HEK293 (cell line): ENCODE measurements at regions not wholly inside any gene's neighbourhood (a gene's known extent, or its start where the extent isn't known, plus 50 kb on each side); places are given as distances from the start of the nearest gene placed in this dataset.

Experiments used
- CTCF ChIA-PET: fragments of 350-600 bp; formaldehyde crosslinking; extraction: SDS; loops from one replicate; lab custom pipeline; 2021; ENCODE audit warnings: antibody characterized with exemption; lab: Yijun Ruan, JAX
- POLR2A ChIA-PET: fragments of 300-600 bp; formaldehyde crosslinking; extraction: SDS; loops from one replicate; lab custom pipeline; 2020; ENCODE audit warnings: antibody characterized with exemption, inconsistent platforms; lab: Yijun Ruan, JAX
- H3K27ac ChIP-seq: fragments of 200-500 bp; sonication (Bioruptor generic); 2 replicates; pipeline ENCODE4 v1.5.1; 2014; ENCODE audit warnings: low read depth, low read length, control low read depth, inconsistent platforms; ENCODE audit errors: extremely low read depth
- H3K36me3 ChIP-seq, 2 experiments: fragments of 200-500 bp in 1 of 2; sonication (Bioruptor generic) in 1 of 2; 1 replicate in 1 of 2; 2 replicates in 1 of 2; pipeline ENCODE4 v1.5.1; 2014 to 2017; ENCODE audit warnings: inconsistent platforms in 2 of 2, low read length in 2 of 2; ENCODE audit not compliant: control insufficient read depth in 2 of 2, insufficient read depth in 1 of 2
- H3K4me1 ChIP-seq: fragments of 200-500 bp; sonication (Bioruptor generic); 2 replicates; pipeline ENCODE4 v1.5.1; 2014; ENCODE audit warnings: mild to moderate bottlenecking, low read length, inconsistent platforms; ENCODE audit not compliant: control insufficient read depth, insufficient read depth
- H3K4me3 ChIP-seq: 2 replicates; pipeline ENCODE4 v1.5.1; 2011; ENCODE audit warnings: low read depth, mild to moderate bottlenecking, control low read depth, low read length, moderate library complexity
- H3K9me3 ChIP-seq: fragments of 200-500 bp; sonication (Bioruptor generic); 2 replicates; pipeline ENCODE4 v1.5.1; 2014; ENCODE audit warnings: low read depth, low read length, inconsistent platforms; ENCODE audit not compliant: control insufficient read depth, insufficient read depth
- GLI2 ChIP-seq: fragments of 450-650 bp; formaldehyde crosslinking; IDR thresholded peaks from 2 replicates; pipeline ENCODE4; 2017; ENCODE audit warnings: missing biosample characterization, missing genetic modification characterization, low read depth, borderline replicate concordance
- GLIS1 ChIP-seq: fragments of 450-650 bp; formaldehyde crosslinking; IDR thresholded peaks from 2 replicates; pipeline ENCODE4 v1.5.1; 2016; ENCODE audit warnings: missing biosample characterization, missing genetic modification characterization
- KLF9 ChIP-seq: fragments of 450-650 bp; formaldehyde crosslinking; IDR thresholded peaks from 2 replicates; pipeline ENCODE4 v1.5.1; 2016; ENCODE audit warnings: missing biosample characterization, missing genetic modification characterization, low read depth
- SP2 ChIP-seq: fragments of 450-650 bp; formaldehyde crosslinking; IDR thresholded peaks from 2 replicates; pipeline ENCODE4 v1.5.1; 2016; ENCODE audit warnings: missing biosample characterization, missing genetic modification characterization
- ZBTB17 ChIP-seq: fragments of 450-650 bp; formaldehyde crosslinking; IDR thresholded peaks from 2 replicates; pipeline ENCODE4 v1.5.1; 2016; ENCODE audit warnings: missing biosample characterization, missing genetic modification characterization
- ZNF146 ChIP-seq: fragments of 450-650 bp; formaldehyde crosslinking; IDR thresholded peaks from 2 replicates; pipeline ENCODE4 v1.5.1; 2016; ENCODE audit warnings: missing biosample characterization, missing genetic modification characterization
- ZNF416 ChIP-seq: fragments of 450-650 bp; formaldehyde crosslinking; IDR thresholded peaks from 2 replicates; pipeline ENCODE4 v1.5.1; 2016; ENCODE audit warnings: missing biosample characterization, missing genetic modification characterization
- ZNF423 ChIP-seq: fragments of 450-650 bp; formaldehyde crosslinking; IDR thresholded peaks from 2 replicates; pipeline ENCODE4 v1.5.1; 2016; ENCODE audit warnings: missing biosample characterization, missing genetic modification characterization
- ZNF514 ChIP-seq: fragments of 450-650 bp; formaldehyde crosslinking; IDR thresholded peaks from 2 replicates; pipeline ENCODE4 v1.5.1; 2016; ENCODE audit warnings: missing biosample characterization, missing genetic modification characterization
- ZNF621 ChIP-seq: fragments of 450-650 bp; formaldehyde crosslinking; IDR thresholded peaks from 2 replicates; pipeline ENCODE4 v1.5.1; 2017; ENCODE audit warnings: missing biosample characterization, missing genetic modification characterization
- ZNF658 ChIP-seq: fragments of 450-650 bp; formaldehyde crosslinking; IDR thresholded peaks from 2 replicates; pipeline ENCODE4; 2016; ENCODE audit warnings: missing biosample characterization, missing genetic modification characterization
- ZNF701 ChIP-seq: fragments of 450-650 bp; formaldehyde crosslinking; IDR thresholded peaks from 2 replicates; pipeline ENCODE4 v1.5.1; 2016; ENCODE audit warnings: missing biosample characterization, missing genetic modification characterization
- TF ChIP-seq, protein P1 (sequence below): fragments of 450-650 bp; formaldehyde crosslinking; IDR thresholded peaks from 2 replicates; pipeline ENCODE4 v1.5.1; 2017; ENCODE audit warnings: missing biosample characterization, missing genetic modification characterization
- TF ChIP-seq, protein P2 (sequence below): fragments of 450-650 bp; formaldehyde crosslinking; IDR thresholded peaks from 2 replicates; pipeline ENCODE4 v1.5.1; 2017; ENCODE audit warnings: missing biosample characterization, mild to moderate bottlenecking, missing genetic modification characterization, moderate library complexity
- TF ChIP-seq, protein P3 (sequence below): fragments of 450-650 bp; formaldehyde crosslinking; IDR thresholded peaks from 2 replicates; pipeline ENCODE4 v1.5.1; 2016; ENCODE audit warnings: missing biosample characterization, missing genetic modification characterization
- TF ChIP-seq, protein P4 (sequence below): fragments of 450-650 bp; formaldehyde crosslinking; IDR thresholded peaks from 2 replicates; pipeline ENCODE4 v1.5.1; 2016; ENCODE audit warnings: missing biosample characterization, missing genetic modification characterization
- TF ChIP-seq, protein P5 (sequence below): fragments of 450-650 bp; formaldehyde crosslinking; IDR thresholded peaks from 2 replicates; pipeline ENCODE4 v1.5.1; 2016; ENCODE audit warnings: missing biosample characterization, missing genetic modification characterization, borderline replicate concordance

DNA sequence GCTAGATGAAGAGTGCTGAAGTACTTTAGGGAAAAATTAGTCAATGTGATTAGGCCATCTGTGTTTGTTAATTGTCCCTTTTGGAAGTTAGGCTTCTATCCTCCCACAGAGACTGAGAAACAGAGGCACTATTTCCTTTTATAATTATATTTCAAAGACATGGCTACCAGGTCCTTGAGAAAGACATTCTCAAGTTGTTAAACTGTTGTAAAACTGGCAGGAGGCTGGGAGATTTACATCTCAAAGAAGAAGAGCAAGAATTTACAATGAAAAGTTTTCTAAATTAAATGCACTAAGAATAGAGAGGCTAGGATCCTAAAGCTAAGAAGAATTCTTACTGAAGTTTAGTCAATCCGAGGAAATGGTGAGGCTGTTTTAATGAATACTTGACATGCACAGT is 74.0 kb upstream of the BRINP3 start (continued):
- TF ChIP-seq ZNF416 (tag by site-specific recombination) (no peak), ZNF514 (no peak), ZNF701 (tag by site-specific recombination) (no peak), ZNF146 (no peak), SP2 (no peak), KLF9 (tag by site-specific recombination) (no peak)
- TF ChIP-seq, protein P1, sequence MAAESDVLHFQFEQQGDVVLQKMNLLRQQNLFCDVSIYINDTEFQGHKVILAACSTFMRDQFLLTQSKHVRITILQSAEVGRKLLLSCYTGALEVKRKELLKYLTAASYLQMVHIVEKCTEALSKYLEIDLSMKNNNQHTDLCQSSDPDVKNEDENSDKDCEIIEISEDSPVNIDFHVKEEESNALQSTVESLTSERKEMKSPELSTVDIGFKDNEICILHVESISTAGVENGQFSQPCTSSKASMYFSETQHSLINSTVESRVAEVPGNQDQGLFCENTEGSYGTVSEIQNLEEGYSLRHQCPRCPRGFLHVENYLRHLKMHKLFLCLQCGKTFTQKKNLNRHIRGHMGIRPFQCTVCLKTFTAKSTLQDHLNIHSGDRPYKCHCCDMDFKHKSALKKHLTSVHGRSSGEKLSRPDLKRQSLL (tag by site-specific recombination) = no peak
- TF ChIP-seq, protein P2, sequence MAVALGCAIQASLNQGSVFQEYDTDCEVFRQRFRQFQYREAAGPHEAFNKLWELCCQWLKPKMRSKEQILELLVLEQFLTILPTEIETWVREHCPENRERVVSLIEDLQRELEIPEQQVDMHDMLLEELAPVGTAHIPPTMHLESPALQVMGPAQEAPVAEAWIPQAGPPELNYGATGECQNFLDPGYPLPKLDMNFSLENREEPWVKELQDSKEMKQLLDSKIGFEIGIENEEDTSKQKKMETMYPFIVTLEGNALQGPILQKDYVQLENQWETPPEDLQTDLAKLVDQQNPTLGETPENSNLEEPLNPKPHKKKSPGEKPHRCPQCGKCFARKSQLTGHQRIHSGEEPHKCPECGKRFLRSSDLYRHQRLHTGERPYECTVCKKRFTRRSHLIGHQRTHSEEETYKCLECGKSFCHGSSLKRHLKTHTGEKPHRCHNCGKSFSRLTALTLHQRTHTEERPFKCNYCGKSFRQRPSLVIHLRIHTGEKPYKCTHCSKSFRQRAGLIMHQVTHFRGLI (tag by site-specific recombination) = no peak

DNA sequence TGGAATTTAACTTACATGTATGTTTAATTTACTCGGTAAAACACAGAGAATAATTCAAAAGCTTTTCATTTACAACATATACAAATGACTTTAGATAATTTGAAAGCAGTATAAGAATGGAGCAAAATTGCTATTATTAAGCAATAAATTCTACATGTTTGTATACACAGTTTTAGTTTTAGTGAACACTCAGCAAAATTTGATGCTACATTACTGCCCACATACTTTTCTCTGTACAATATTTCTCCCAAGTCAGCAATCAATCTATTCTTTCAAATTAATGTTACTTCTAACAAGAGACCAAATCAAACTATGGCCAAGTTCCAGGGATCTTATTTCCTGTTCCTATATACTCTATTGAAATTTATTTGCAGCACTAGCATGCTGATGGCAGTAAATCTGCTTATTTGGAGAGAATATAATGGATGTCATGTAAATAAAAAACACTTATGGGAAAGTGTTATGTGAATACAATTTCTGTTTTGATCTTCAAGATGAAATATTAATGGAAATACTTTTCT is 82.6 kb upstream of the BRINP3 start:
- TF ChIP-seq, protein P3, sequence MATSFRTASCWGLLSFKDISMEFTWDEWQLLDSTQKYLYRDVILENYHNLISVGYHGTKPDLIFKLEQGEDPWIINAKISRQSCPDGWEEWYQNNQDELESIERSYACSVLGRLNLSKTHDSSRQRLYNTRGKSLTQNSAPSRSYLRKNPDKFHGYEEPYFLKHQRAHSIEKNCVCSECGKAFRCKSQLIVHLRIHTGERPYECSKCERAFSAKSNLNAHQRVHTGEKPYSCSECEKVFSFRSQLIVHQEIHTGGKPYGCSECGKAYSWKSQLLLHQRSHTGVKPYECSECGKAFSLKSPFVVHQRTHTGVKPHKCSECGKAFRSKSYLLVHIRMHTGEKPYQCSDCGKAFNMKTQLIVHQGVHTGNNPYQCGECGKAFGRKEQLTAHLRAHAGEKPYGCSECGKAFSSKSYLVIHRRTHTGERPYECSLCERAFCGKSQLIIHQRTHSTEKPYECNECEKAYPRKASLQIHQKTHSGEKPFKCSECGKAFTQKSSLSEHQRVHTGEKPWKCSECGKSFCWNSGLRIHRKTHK (tag by site-specific recombination) = no peak
- TF ChIP-seq GLI2 (tag by site-specific recombination) (no peak), ZNF621 (no peak), ZNF658 (tag by site-specific recombination) (no peak)
- TF ChIP-seq, protein P2 (tag by site-specific recombination) = no peak
- TF ChIP-seq, all 188 proteins: peak for 0
- CTCF ChIA-PET = no interaction called here
- POLR2A ChIA-PET = no interaction called here

DNA sequence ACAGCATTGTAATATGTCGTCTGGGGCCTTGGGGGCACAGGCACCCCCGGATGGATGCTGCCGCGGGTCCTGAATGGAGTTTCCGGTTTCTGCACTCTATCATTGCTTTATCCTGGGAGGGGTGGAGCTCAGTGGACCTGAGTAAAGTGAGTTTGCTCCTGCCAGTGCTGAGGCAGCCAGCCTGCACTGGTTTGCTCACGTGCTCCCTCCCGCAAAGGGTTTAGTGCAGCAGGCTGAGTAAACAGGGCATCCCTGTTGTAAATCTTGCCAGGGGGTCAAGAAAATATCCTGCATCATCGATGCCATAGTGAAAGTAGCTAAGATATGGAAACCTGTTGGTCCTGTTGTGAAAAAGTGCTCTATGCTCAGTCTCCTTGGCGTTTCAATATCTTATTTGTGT is 85.6 kb upstream of the BRINP3 start:
- no peak overlapping the region for H3K27ac ChIP-seq
- no peaks in the 10 kb centered on the region for H3K9me3 ChIP-seq
- no peaks in the 10 kb centered on the region for H3K4me1 ChIP-seq
- ChIA-PET POLR2A (no interaction called here), CTCF (no interaction called here)
- TF ChIP-seq ZNF423 (tag by site-specific recombination) = no peak
- TF ChIP-seq GLIS1 (tag by site-specific recombination) = peak; percentile 98
- no peak for TF ChIP-seq ZBTB17 (tag by site-specific recombination)
- TF ChIP-seq, protein P4, sequence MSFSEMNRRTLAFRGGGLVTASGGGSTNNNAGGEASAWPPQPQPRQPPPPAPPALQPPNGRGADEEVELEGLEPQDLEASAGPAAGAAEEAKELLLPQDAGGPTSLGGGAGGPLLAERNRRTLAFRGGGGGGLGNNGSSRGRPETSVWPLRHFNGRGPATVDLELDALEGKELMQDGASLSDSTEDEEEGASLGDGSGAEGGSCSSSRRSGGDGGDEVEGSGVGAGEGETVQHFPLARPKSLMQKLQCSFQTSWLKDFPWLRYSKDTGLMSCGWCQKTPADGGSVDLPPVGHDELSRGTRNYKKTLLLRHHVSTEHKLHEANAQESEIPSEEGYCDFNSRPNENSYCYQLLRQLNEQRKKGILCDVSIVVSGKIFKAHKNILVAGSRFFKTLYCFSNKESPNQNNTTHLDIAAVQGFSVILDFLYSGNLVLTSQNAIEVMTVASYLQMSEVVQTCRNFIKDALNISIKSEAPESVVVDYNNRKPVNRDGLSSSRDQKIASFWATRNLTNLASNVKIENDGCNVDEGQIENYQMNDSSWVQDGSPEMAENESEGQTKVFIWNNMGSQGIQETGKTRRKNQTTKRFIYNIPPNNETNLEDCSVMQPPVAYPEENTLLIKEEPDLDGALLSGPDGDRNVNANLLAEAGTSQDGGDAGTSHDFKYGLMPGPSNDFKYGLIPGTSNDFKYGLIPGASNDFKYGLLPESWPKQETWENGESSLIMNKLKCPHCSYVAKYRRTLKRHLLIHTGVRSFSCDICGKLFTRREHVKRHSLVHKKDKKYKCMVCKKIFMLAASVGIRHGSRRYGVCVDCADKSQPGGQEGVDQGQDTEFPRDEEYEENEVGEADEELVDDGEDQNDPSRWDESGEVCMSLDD (tag by site-specific recombination) = no peak
- TF ChIP-seq, protein P5, sequence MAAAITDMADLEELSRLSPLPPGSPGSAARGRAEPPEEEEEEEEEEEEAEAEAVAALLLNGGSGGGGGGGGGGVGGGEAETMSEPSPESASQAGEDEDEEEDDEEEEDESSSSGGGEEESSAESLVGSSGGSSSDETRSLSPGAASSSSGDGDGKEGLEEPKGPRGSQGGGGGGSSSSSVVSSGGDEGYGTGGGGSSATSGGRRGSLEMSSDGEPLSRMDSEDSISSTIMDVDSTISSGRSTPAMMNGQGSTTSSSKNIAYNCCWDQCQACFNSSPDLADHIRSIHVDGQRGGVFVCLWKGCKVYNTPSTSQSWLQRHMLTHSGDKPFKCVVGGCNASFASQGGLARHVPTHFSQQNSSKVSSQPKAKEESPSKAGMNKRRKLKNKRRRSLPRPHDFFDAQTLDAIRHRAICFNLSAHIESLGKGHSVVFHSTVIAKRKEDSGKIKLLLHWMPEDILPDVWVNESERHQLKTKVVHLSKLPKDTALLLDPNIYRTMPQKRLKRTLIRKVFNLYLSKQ (tag by site-specific recombination) = no peak
- H3K4me3 ChIP-seq = no peak overlapping the region
- H3K36me3 ChIP-seq = no peaks in the 10 kb centered on the region

More for the DNA sequence above, 82.6 kb upstream of the BRINP3 start:
- H3K27ac ChIP-seq = no peak overlapping the region
- H3K36me3 ChIP-seq = no peaks in the 10 kb centered on the region
- H3K4me3 ChIP-seq = no peak overlapping the region
- no peaks in the 10 kb centered on the region for H3K4me1 ChIP-seq
- H3K9me3 ChIP-seq = no peaks in the 10 kb centered on the region
